Ecto neural progenitor cell (in vitro differentiated cells): ENCODE measurements at regions not wholly inside any gene's neighbourhood (a gene's known extent, or its start where the extent isn't known, plus 50 kb on each side); places are given as distances from the start of the nearest gene placed in this dataset.

Experiments used
- DNase-seq: peaks from one replicate; pipeline ENCODE4 v3.0.0-alpha.2; 2018; ENCODE audit warnings: low spot score

DNA sequence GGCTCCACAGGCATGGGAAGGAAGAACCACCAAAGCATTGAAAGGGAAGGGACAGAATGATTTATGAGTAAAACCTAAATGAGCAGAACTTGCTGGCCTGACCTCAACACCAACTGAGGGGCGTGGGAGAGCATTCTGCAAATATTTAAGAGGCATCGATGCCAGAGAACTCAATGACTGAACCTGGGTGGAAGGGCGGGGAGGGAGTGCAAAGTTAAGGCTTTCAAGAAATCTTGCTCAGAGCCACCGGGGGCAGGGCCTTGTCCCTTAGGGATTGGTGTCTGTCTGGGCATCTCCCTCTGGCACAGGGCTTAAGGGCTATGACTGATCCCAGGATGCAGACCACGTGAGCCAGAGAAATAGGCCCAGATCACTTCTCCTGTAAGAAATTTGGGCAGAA lies 137.1 kb downstream of the ADAMTS15 start:
- DNase-seq = peak; percentile 30

DNA sequence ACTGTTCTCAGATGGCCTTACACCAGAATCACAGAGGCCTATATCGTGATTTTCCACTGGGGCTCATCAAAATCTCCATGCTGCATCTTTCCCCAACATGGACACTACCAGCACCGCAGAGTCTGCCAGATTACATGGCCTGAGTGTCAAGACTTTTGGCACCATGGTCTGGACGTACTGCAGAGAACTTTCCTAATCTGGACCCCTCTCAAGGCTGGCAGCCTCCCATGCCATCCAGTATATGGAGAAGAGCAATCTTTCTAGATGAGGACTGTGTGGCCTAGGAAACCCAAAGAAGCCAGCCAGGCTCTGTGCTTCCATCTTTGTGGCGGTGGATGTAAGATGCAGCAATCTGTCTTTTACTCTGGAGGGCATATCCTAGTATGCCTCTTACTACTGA lies 139.2 kb downstream of the ADAMTS15 start:
- no peak for DNase-seq

DNA sequence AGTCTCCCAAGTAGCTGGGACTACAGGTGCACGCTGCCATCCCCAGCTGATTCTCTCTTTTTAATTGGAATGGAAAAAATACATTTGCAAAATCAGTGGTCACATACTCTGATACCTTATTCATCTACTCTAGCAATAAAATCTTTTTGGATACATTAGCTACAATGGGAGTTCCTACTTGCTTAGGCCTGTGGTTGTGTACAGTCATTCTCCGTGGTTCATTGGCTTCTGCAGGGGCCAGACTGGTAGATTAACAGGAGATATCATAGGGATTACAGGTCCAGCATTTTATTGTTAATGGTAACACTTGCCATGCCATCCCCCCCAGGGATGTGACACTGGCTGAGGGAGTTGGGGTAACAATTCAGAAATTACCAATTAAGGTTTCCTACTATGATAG lies 140.0 kb downstream of the ADAMTS15 start:
- DNase-seq = no peak

DNA sequence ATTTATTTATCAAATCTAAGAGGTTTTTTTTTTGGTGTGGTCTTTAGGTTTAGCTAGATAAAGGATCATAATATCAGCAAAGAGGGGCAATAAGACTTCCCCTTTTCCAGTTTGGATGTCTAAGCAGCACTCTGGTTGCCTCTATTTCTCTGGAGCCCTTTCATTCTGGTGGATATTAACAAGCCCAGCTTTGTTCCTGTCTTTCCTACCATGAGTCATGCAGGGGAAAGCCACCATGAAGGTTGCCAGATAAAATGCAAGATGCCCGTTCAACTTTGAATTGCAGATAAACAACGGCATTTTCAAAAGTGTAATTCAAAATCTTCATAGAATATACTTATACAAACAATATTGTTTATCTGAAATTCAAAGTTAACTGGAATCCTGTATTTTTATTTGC lies 143.6 kb downstream of the ADAMTS15 start:
- DNase-seq = no peak

DNA sequence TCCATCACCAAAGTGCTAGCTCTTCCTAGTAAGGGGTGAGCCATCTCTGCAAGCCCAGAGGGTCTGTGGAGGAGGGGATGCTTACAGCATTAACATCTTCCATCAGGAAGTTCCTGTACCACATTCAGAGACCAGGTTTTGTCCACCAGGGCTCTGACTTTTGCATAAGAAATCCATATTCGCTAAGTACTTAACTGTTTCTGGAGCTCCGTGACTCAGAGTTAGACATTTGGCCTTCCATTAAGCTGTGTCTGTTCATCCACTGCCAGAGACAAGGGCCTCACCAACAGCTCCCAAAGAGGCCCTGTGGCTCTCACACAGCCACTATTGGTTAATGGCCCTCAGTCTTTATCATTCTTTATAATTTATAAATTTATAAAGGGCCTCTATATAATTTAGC lies 144.6 kb downstream of the ADAMTS15 start:
- DNase-seq = no peak

DNA sequence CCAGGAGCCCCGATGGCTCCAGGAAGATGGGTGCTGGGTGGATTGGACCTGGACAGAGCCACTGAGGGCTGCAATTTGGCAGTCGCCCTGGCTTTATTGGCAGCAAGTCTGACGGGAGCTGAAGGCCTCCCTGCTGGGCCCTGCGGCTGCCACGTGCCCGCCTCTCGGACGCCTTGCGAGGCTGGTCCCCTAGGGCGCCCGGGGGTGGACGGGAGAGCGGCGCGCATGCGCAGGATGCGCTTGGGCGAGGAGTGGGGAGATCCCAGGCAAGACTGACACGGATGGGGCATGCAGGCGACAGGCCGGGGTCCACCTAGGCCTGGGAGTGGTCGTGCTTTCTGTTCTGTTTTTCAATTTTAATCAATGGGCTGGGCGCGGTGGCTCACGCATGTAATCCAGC lies 150.0 kb downstream of the ADAMTS15 start:
- DNase-seq = no peak

DNA sequence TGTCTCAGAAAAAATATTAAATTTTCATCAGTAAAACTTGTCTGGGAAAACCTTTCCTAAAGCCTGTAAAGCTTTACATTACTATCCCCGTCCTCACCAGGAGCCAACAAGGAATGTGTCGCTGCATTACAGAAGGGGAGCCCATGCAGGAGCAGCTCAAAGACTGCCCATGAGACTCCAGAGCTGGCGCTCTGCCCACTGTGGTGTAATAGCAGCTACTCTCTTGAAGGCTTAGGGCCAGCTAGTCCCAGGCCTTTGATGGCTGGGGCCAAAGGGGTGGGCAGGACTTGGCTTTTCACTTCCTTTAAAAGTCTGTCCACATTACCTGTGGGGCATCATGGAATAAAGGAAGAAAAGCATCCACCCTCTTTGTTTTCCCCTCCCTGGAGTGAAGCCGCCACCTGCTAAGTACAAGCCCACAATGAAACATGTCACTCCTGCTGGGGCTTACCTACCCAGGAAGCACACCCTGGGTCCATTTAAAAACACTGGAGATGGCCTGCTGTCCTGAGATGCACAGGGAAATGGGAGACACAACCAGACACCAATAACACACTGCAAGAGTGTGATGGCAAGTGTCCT lies 150.7 kb downstream of the ADAMTS15 start:
- no peak for DNase-seq

DNA sequence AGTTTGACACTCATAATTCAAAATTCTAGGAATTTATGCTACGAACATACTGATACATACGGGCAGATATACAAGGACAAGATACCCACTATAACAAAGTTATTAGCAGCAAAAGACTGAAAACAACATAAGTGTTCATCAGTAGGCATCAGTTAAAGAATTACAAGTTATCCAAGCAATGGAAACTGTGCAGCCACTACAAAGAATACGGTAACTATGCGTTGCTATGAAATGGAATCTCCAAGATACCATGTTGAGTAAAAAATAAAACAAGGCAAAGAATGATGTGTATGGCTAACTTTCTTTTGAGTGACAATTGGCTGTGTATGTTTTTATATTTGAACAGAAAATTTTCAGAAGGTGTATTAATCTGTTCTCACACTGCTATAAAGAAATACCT lies 151.7 kb downstream of the ADAMTS15 start:
- no peak for DNase-seq

DNA sequence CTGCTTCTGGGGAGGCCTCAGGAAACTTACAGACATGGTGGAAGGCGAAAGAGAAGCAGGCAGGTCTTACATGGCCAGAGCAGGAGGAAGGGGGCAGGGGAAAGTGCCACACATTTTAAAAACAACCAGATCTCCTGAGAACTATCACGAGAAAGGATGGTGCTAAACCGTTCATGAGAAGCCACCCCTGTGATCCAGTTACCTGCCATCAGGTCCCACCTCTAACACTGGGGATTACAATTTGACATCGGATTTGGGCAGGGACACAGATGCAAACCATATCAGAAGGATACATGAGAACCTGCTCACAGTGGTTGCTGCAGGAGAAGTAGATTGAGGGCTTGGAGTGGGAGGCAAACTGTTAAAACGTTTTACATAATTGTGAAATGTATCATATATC lies 152.2 kb downstream of the ADAMTS15 start:
- no peak for DNase-seq

DNA sequence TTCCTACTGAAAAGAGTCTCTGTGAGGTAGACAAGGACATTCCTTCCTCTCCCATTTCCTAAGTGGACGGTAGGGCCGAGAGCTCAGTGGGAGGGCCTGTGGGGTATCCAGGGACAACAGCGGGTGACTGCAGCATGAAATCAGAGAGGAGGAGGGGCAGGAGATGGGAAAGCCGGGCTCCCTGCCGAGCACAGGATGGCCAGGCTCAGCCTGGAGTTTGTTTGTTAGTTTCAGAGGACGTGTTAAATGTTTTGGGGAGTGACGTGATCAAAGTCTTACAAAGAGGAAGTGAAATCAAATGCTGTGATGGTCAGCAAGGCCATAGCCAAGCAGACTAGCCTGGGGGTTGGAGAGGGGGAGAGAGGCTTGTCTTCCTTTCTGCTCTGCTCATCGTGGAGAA lies 152.7 kb downstream of the ADAMTS15 start:
- no peak for DNase-seq

DNA sequence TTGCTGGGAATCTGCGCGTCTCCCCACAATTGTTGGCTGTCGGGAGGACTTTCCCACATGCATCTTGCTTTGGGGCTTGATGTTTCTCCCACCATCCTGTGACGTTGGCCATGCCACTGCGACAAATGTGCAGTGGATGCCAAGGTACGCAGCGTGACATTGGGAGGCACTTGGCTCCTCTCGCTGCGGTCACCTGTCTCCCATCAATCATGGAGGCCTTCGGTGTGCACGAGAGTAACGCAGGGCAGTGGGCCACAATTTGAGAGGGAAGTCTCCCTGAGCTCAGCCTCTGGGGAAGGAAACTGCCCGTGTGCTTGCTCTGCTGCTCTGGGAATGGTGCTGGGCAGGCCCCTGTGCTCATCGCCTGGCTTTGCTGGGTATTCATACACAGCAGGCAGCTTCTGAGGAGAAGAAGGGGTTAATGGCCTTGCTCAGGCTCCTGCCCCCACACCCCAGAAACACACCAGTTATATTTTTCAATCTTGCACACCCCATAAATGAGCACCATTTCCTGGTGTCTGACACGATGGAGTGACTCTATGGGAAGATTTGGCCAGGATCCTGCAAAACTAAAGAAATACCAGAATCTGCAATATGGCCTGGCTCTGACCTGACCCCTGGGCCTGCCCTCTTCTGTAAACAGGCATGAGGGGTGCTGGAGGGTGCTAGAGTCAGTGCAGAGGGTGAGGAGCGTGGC lies 153.5 kb downstream of the ADAMTS15 start:
- no peak for DNase-seq

DNA sequence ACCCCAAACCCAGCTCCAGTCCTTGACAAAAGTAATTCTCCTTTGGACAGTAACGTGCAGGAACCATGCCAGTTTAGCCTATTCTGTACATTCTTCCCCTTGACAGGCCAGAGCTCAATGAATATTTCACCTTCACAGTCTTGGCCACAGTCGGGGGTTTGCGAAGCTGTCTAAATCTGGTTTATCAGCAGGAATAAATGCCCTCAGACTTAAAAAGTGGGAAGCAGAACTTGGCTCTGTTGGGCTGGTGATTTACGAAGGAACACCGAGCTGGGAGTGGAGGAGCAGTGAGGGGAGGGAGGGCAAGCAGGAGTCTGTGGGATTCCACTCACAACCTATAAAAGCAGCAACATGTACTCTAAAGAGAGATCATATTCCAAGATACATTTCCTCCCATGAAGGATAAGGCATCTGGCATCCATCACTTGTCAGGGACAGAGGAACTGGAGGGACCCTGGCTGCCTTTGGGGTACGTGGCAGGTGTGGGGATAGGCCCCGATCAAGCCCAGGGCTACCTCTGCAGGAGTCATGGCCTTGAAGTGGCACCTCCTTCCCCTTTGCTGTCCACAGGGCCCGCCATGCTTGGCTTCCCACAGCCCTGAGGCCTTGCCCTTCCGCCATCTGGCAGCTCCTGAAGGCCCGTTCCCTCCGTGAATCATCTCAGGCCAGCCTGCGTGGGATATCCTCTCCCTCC lies 154.3 kb downstream of the ADAMTS15 start:
- no peak for DNase-seq

DNA sequence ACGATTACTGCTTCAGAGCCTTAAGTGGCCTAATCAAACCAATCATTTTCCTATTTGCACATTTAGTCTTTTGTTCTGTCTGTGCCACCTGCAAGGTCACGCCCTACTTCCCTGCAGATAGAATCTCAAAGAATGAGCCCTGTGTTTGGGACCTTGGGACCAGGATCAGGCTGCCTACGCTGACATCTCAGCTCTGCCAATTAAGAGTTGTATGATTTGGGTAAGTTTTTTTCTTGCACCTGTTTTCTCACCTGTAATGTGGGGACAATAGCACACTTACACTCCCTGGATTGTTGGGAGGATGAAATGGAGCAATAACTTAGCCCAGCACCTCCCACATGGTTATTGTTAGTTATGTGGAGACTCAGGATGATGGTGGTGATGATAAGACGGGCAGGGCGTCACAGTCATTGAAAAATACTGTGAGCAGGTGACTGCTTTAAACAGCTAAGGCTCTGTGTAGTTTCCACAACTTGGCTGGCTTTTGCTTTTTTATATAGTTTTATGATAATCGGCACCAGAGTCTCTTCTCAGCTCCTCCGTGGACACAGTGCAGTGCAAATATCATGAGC lies 155.0 kb downstream of the ADAMTS15 start:
- DNase-seq = no peak

DNA sequence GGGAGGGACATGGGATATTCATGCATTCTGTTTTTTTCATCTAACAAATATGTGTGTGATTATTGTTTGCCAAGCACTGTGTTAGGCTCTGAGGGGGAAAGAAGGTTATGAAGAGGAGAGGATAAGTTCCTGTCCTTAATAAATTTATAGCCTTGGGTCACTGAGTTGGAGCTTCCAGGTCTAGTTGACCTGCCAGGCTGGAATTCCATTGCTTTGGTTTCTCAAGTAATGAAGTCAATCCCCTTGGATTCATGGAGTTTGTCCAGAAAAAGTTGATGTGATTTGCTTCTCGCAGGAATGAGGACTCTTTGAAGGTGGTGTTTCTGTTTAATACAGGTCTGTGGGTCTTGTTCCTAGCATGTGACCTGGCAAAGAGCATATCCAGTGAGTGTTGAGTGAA lies 156.2 kb downstream of the ADAMTS15 start:
- no peak for DNase-seq

DNA sequence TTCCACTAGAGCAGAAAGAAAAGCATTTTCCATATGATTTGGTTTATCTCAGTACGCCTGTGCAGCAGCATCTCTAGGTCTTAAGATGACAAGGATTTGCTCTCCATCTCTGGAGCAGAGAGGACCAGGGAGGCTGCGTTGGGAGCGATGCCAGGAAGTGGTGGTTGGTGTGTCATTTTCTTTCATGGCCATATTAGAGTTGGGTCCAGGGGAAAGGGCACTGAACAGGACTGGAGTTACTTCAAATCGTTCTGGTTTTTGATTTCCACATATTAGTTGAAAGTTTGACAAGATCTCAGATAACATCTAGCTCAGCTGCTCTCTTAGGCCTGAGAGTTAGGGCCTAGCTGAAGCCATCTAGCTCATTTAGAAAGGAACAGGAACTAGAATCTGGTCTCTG lies 157.7 kb downstream of the ADAMTS15 start:
- DNase-seq = no peak

DNA sequence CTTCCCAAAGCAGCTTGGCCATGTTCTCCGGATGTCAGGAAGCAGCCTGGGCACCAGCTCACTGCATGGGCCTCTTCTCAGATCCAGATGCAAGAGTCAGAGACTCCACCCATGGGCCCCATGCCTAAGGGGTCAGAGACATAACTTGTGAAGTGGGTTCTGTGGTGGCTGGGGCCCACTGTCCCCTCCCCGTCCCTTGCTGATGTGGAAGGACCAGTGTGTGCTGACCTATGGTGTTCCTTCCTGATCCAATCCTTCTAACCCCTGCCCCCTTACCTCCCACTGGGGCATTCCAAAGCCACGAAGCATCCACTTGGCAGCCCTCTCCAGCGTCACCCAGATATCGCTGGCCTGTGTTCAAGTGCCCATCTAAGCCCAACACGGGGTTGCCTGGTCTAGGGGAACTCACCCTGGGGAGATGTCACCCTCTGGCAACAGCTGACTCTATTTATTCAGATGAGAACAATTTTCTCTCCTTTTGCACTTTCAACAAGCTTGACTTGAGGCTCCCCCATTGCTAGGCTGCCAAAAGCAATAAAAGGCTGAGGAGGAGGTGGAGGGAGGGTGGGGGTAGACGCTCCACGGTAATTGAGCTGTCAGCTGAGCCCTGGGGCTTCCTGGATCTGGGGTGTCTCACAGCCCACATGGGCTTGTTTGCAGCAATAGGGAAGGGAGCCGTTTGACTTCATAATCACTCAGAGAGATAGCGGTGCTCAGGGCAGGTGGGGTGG lies 158.5 kb downstream of the ADAMTS15 start:
- DNase-seq = no peak

DNA sequence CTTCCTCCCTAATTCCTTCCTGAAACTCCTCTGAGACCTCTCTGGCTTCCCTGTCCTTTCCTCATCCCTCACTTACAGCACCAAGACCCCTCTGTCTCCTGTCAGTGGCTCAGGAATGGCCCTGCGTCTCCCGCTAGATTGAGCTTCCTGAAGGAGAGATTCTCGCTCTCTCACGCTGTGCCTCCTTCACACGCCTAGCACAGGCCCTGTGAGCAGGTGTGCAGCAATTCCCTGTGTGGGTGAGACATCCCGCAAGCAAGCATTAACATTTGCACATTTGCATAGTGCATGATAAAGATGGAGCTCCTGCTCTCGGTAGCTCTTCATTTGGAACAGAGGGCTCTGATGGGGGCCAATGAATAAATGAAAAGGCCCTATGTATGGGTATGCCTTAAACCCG lies 159.8 kb downstream of the ADAMTS15 start:
- no peak for DNase-seq

DNA sequence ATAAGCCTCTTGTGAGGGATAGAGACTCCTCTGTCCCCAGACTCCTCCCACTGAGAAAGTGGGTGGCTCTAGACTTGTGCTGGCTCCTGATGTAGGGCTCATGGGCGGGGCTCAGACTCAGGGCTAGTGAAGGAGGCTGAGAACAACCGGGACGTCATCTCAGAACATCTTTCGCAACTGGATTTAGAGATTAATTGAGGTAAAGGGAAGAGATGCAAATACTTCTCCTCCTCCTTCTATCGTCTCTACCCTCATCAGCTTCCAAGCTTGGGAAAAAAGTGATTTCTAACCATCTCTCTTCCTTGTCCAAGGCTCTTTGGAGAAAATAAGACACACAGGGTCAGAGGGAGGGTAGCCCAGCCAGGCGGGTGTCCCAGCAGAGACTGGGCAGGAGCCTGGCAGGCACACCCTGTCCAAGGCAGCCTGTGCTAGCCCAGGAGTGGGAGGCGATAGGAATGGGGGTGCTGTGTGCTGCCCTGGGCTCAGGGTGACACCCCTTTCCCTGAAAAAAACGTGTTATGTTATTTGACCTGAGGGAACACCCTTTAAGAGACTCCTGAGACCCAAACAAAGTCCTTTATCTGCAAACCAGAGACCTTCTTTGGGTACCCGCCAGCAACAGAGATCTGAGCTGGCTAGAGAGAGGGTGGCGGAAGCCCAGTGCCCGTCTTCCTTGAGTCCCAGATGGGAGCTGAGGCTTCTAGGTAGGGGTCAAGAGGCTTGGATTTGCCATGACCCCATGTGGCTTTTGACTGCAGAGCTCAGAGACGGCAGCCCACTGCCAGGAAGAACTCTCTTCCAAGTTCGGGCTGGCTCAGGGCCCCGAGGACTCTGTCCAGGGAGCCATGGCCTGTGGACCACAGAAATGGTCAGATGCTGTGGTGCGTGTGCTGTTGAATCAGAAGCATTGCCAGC lies 160.9 kb downstream of the ADAMTS15 start:
- DNase-seq = no peak

DNA sequence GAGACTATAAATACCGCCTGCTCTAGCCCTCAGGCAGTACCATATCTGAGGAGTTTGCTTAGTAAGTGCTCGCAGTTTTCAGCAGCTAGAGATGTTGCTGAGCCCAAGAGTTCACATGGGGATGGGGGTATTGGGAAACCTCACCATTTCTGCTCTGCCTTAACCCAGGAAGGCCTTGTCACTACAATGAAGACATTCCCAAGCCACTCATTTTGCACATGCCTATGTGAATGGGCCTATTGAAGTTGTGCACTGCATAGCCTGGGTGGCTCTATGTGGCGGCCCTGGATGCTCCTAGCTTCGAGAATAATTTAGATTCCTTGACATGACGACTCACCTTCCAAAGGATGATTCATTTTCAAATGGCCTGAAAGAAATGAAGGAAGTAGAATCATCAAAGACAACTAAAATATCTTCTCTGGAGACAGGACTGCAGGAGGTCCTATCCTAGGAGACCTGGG lies 163.4 kb downstream of the ADAMTS15 start:
- DNase-seq = no peak

DNA sequence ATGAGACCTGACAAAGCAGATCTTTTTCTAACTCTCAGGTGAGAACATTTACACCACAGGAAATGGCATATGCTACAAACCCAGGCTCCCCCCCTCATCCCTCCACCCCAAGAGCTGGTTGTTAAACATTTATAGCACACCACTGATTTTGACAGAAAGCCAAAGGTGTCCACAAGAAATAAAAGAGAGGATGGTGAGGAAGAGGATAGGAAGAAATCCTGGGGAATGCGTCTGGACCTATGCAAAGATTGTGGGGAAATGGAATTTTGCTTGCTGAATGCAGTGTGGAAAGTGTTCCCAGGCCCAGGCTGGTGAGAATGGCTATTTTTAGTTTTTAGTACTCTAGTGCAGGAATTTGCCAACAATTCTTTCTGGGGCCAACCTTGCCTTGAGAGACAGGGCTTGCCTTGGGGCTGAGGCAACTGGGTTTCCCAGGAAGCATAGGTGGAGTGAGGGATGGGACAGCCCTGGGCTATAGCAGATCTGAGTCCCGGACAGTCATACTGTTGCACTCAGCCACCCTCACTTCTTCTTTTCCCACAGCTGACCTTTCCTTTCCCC lies 163.9 kb downstream of the ADAMTS15 start:
- no peak for DNase-seq

DNA sequence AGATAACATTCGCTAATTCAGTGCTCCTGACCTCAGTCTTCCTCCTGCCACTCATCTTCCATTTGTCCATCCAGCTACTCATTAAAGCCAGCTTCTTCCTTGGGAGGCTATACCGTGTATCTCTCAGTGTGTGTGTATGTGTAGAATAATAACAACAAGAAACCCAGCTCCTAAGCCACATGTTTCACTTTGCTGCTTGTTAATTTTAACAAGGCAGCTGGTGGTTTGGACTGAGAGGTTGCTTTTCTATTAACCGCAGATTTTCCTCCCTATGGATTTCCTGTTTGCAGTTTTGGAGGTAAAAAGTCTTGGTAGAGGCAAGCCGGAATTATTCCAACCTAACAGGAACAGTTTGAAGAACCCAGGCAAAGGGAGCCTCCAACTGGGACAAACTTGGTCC lies 165.0 kb downstream of the ADAMTS15 start:
- no peak for DNase-seq
